HG03378 (cell line): ENCODE measurements at regions not wholly inside any gene's neighbourhood (a gene's known extent, or its start where the extent isn't known, plus 50 kb on each side); places are given as distances from the start of the nearest gene placed in this dataset.

ENCODE experiments used
- ATAC-seq: cut with Tn5 transposase; IDR thresholded peaks from one replicate; pipeline ENCODE4 v1.9.1; 2021; ENCODE audit warnings: mild to moderate bottlenecking, moderate library complexity; ENCODE audit not compliant: unreplicated experiment

GRCh38 chr7:52502281-52502680, 533.2 kb upstream of the POM121L12 start:
- no peak for ATAC-seq

GRCh38 chr7:52501696-52502095, 533.7 kb upstream of the POM121L12 start:
- ATAC-seq: no peak

DNA sequence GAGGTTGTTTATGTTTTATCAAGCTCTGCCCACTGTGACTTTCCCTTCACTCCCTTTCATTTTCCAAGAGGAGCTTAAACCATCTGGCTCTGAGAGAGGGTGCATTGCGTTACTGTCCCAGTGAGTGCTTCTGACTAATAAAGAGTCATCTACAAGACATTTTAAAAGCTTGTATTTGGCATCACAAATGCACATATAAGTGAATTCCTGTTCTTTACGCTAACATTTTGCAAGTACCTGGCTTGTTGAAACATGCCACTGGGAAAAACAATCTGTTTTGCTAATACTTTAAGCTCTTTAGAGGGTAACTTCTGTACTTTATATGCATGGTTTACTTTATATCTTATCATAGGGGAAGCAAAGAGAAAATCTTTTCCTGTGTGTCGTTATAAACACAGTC, 534.6 kb upstream of the POM121L12 start:
- no peak for ATAC-seq

GRCh38 chr7:52498366-52498765, 537.1 kb upstream of the POM121L12 start:
- ATAC-seq: no peak

GRCh38 chr7:52486267-52486666, 549.2 kb upstream of the POM121L12 start:
- no peak for ATAC-seq

DNA sequence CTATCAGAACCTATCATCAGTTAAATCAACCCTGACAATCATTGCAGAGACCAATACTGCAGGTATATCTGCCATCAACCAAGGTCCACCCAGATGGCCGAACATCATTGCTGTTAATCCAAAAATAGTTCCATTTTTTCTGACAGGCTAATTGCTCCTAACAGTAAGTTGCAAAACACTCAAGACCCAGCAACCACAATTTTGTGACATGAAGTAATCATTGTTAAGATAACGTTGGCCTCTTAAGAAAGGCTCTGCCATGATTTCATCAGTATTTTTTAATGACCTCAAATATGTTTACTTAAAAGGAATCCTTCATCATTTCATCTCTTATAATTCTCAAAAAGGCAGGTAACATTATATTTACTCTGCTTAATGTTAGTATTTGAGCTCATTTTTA, 553.4 kb upstream of the POM121L12 start:
- no peak for ATAC-seq

DNA sequence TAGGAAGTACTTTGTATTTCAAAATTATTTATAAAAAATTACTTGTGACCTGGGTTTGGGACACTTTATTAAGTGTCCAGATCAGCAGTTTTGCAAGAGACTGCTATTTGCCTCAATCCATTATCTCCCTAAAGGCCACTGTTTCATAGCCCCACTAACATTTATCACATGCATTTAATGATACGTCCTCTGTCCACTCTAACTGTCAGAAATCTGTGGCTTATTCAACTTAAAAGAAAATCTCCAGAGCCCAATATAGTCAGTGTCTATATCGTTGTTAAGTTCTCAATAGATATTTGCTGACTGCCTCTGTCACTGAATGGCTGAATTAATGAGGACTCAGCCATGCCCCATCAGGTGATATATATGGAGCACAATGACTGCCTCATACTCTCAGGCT, 553.9 kb upstream of the POM121L12 start:
- no peak for ATAC-seq

DNA sequence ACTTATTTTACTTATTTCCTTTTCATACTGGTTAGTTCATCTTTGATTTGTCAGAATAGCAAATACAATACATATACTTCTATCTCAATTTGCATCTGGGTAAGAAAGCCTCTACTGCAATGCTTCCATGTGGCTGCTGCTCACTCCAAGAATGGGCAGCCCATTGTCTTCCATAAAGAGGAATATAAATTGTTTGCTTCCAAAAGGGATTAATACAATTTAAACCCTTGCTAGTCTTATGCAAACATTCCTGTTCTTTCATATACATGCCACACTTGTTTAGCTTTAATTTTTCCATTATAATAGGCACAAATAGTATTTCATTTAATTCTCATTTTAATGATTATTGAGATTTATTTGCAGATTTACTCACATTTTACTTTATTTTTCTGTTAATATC, 555.4 kb upstream of the POM121L12 start:
- ATAC-seq: no peak

- no peak for ATAC-seq
Measured at GRCh38 chr7:52475001-52475582, 560.3 kb upstream of the POM121L12 start.

GRCh38 chr7:52473756-52474155, 561.7 kb upstream of the POM121L12 start:
- ATAC-seq: no peak

- ATAC-seq: no peak
Measured at GRCh38 chr7:52472006-52472620, 563.3 kb upstream of the POM121L12 start.

- no peak for ATAC-seq
Measured at GRCh38 chr7:52465216-52465615, 570.2 kb upstream of the POM121L12 start.

DNA sequence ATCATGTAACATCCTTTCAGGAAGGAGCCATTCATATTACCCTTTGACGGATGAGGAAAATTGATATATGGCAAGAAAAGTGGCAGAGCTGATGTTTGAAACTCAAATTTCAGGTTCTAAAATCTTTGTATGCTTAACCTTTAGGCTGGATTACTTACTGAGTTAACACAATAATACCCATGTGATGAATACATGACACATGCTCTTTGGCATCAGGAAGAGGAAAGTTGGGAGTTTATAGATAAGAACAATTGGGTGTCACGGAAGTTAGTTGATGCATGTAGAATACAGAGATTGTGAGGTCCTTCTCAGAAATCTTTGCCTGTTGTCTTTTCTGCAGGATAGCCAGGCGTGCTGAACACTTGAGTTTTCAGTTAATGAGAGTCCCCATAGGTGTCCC, 572.1 kb upstream of the POM121L12 start:
- no peak for ATAC-seq

DNA sequence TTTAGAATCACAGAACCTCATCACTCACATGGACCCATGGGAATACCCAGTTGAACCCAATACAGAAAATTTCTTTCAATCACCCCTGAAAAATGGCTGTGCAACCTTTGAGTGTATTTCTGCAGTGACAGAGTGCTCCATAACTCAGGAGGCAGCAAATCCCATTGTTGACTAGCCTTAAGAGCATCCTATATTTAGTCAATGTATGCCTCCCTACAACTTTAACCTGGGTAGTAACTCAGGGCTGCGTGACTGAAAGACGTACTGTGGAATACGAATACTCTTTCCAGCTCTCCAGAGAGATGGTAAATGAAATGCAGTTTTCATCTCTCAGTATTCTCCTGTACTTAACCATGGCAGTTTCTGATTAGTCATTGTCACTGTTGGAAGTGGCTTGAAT, 573.0 kb upstream of the POM121L12 start:
- ATAC-seq: no peak

- no peak for ATAC-seq
Measured at GRCh38 chr7:52455571-52455970, 579.9 kb upstream of the POM121L12 start.

GRCh38 chr7:52450816-52451215, 584.6 kb upstream of the POM121L12 start:
- ATAC-seq: no peak

DNA sequence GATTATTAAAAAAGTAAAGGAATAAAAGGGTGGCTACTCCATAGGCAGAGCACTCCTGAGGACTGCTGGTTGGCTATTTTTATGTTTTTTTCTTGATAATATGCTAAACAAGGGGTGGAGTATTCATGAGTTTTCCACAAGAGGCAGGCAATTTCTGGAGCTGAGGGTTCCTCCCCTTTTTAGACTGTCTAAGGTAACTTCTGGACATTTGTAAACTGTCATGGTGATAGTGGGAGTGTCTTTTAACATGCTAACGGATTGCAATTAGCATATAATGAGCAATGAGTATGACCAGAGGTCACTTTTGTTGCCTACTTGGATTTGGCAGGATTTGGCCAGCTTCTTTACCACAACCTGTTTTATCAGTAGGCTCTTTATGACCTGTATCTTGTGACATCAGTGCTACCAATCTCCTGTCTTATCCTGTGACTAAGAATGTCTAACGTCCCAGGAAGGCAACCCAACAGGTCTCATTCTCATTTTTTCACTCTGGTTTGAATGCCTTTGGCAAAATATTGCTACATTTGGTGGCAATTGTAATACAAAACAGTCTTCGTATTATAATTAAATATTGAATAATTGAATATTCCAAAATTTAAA, 587.8 kb upstream of the POM121L12 start:
- no peak for ATAC-seq

DNA sequence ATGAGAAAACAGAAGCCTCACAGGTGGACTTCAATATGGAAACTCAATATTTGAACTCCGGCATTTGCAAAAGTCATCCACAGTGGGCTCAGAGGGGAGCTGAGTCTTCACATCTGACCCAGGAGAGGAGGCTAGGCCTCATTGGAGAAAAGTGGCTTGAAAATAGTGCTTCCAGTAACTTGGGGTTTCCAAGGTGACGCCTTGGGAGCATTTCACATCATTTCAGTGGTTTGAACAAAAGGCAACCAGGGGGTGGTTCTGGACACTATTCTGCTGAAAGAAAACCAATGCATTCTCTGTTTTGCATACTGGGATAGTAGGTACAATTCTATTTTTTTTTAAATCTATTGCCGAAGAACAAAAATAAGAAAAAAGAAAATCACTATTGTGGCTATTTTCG, 599.2 kb upstream of the POM121L12 start:
- no peak for ATAC-seq

- no peak for ATAC-seq
Measured at GRCh38 chr7:52431082-52431815, 604.2 kb upstream of the POM121L12 start.

- ATAC-seq: no peak
Measured at GRCh38 chr7:52423251-52423650, 612.2 kb upstream of the POM121L12 start.

DNA sequence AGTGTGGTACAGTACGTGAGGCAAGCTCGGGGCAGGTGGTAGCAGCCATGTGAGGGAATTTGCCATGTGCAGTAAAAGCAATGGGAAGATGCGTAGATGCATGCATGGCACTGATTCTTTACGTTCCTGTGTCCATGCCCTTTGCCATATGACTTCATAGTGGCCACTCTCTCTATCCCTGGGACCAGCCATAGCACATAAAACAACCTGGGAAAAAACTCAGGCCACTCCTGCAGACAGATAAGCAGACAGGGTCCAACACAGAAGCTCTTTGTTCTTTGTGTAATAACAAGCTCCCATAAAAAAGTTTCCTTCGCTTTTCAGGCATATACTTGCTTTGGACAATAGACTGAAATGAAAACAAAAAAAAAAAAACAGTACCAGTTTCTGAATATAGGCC, 622.4 kb upstream of the POM121L12 start:
- ATAC-seq: no peak

DNA sequence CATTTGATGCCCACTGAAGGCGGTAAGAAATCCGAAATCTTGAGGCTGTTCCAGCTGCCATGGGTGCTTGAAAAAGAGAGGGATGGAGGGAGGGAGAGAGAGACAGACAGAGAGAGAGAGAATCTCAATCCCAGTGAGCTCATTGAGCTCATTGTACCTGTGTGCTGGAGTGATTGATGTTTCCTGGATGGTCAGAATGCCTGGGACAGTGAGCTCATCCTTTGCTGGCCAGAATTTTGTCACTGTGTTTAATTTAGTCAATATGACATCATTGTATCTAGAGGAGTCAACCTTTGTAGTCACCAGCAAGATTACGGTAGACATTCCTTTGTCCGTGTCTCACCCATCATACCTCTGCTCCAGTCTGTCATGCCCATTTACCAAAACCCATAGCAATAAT, 625.4 kb upstream of the POM121L12 start:
- ATAC-seq: no peak
